Skin epidermis (tissue), 12 donors: ENCODE measurements at regions not wholly inside any gene's neighbourhood (a gene's known extent, or its start where the extent isn't known, plus 50 kb on each side); places are given as distances from the start of the nearest gene placed in this dataset.

ENCODE experiments used
- H3K27ac ChIP-seq, 21 experiments: fragments of 200-600 bp; sonication (generic) in 11 of 21; one replicate each; pipeline ENCODE4 v1.5.0; 2020; ENCODE audit warnings: mild to moderate bottlenecking in 3 of 21, inconsistent platforms in 2 of 21, moderate library complexity in 2 of 21
- H3K4me3 ChIP-seq, 7 experiments: fragments of 200-600 bp; sonication (generic) in 2 of 7; one replicate each; pipeline ENCODE4 v1.5.0; 2020; ENCODE audit warnings: inconsistent platforms in 2 of 7, mild to moderate bottlenecking in 2 of 7, moderate library complexity in 1 of 7

- Histone ChIP-seq H3K27ac (no peak overlapping the region), H3K4me3 (no peak overlapping the region)
Observed at GRCh38 chr12:97168804-97169203, 261.7 kb downstream of the NEDD1 start.

- H3K4me3 ChIP-seq = no peak overlapping the region
- no peak overlapping the region for H3K27ac ChIP-seq
Observed at GRCh38 chr12:97169889-97170567, 263.0 kb downstream of the NEDD1 start.

- Histone ChIP-seq H3K4me3 (no peak overlapping the region), H3K27ac (no peak overlapping the region)
Observed at GRCh38 chr12:97173688-97174410, 266.8 kb downstream of the NEDD1 start.

- H3K4me3 ChIP-seq = no peak overlapping the region
- H3K27ac ChIP-seq = no peak overlapping the region
Observed at GRCh38 chr12:97177481-97177880, 270.4 kb downstream of the NEDD1 start.

- Histone ChIP-seq H3K4me3 (no peak overlapping the region), H3K27ac (no peak overlapping the region)
Observed at GRCh38 chr12:97181571-97182265, 274.7 kb downstream of the NEDD1 start.

GRCh38 chr12:97182769-97183168 lies 275.7 kb downstream of the NEDD1 start:
- no peak overlapping the region for H3K27ac ChIP-seq
- no peak overlapping the region for H3K4me3 ChIP-seq

GRCh38 chr12:97184127-97184773 lies 277.2 kb downstream of the NEDD1 start:
- Histone ChIP-seq H3K27ac (no peak overlapping the region), H3K4me3 (no peak overlapping the region)

- Histone ChIP-seq H3K4me3 (no peak overlapping the region), H3K27ac (no peak overlapping the region)
Observed at GRCh38 chr12:97185567-97185966, 277.0 kb upstream of the RMST start.

GRCh38 chr12:97194546-97194945 lies 268.1 kb upstream of the RMST start:
- Histone ChIP-seq H3K4me3 (no peak overlapping the region), H3K27ac (no peak overlapping the region)

GRCh38 chr12:97200181-97200580 lies 262.4 kb upstream of the RMST start:
- no peak overlapping the region for H3K27ac ChIP-seq
- no peak overlapping the region for H3K4me3 ChIP-seq

GRCh38 chr12:97203408-97203807 lies 259.2 kb upstream of the RMST start:
- H3K27ac ChIP-seq = no peak overlapping the region
- H3K4me3 ChIP-seq = no peak overlapping the region

GRCh38 chr12:97209997-97210396 lies 252.6 kb upstream of the RMST start:
- Histone ChIP-seq H3K27ac (no peak overlapping the region), H3K4me3 (no peak overlapping the region)

- Histone ChIP-seq H3K4me3 (no peak overlapping the region), H3K27ac (no peak overlapping the region)
Observed at GRCh38 chr12:97211416-97211930, 251.1 kb upstream of the RMST start.

- no peak overlapping the region for H3K4me3 ChIP-seq
- H3K27ac ChIP-seq = no peak overlapping the region
Observed at GRCh38 chr12:97216848-97217247, 245.8 kb upstream of the RMST start.

- Histone ChIP-seq H3K27ac (no peak overlapping the region), H3K4me3 (no peak overlapping the region)
Observed at GRCh38 chr12:97222391-97222790, 240.2 kb upstream of the RMST start.

GRCh38 chr12:97223419-97223818 lies 239.2 kb upstream of the RMST start:
- Histone ChIP-seq H3K27ac (no peak overlapping the region), H3K4me3 (no peak overlapping the region)

GRCh38 chr12:97229004-97229403 lies 233.6 kb upstream of the RMST start:
- H3K27ac ChIP-seq = no peak overlapping the region
- H3K4me3 ChIP-seq = no peak overlapping the region

GRCh38 chr12:97235102-97235501 lies 227.5 kb upstream of the RMST start:
- H3K4me3 ChIP-seq = no peak overlapping the region
- no peak overlapping the region for H3K27ac ChIP-seq

- no peak overlapping the region for H3K4me3 ChIP-seq
- no peak overlapping the region for H3K27ac ChIP-seq
Observed at GRCh38 chr12:97246368-97246767, 216.2 kb upstream of the RMST start.

- no peak overlapping the region for H3K27ac ChIP-seq
- no peak overlapping the region for H3K4me3 ChIP-seq
Observed at GRCh38 chr12:97250483-97250882, 212.1 kb upstream of the RMST start.
